ENCODE measurements at regions not wholly inside any gene's neighbourhood (a gene's known extent, or its start where the extent isn't known, plus 50 kb on each side); places are given as distances from the start of the nearest gene placed in this dataset.

DNA sequence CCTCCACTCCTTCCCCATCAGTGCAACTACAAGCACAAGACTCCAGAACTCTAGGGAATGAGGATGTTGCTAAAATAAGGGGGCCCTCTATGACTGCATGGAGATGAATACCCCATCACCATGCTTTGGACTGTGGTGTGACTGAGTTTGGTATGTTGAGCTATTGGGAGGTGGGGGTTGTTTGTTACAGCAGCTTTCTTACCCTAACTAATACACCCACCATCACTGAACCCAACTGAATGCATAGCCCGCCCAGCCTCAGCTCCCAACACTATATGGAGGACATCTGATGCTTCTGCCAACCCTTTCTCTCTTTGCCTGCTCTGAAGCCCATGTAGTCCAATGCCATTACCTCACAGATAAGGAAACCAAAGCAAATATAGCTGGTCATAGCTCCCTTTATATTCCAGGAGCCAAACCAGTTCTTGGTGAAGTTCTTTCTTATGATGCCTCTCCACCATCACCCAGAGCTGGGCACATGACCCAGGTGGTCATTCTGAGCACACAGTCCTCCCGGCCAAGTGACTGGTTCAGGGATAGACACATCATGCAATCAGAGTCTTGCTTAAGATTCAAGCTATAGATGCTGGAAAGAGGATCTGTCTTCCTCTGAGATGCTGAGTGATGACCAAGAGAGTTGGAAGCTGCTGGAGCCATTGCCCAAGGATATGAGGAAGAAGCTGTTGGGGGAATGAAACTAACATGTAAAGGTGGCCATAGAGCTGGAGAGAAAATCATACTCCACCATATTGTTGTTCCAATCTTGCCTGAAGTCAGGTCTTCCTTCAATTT, 155.6 kb upstream of the HAAO start:
- no peak for DNase-seq

DNA sequence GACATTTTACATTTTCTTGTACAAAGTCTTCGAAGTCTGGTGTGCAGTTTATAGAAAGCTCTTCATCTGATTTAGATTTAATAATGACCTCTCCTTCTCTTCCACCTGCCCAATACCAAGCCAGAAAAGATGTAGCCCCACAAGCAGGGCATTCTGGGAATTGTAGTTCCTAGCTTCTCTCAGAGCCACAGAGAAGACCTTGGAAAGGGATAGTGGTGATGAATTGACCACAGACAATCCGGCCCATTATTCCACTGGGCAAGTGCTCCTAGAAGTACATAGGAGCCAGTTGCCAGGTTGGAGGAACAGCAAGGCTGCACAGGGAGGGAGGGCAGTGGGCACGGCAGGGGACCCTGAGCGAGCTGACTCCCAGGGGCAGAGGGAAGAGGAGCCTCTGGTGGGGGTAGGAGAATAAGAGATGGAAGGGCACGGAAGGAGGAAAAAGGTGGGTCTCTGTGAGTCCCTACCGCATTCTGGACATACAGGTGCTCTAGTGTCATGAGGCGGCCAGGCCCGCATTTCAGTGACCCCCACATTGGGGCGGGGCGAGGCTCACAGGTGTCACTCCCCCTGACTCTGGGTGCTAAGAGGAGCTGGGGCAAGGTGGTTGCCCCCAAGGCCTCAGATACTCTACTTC, 152.5 kb upstream of the HAAO start:
- DNase-seq, result no peak

DNA sequence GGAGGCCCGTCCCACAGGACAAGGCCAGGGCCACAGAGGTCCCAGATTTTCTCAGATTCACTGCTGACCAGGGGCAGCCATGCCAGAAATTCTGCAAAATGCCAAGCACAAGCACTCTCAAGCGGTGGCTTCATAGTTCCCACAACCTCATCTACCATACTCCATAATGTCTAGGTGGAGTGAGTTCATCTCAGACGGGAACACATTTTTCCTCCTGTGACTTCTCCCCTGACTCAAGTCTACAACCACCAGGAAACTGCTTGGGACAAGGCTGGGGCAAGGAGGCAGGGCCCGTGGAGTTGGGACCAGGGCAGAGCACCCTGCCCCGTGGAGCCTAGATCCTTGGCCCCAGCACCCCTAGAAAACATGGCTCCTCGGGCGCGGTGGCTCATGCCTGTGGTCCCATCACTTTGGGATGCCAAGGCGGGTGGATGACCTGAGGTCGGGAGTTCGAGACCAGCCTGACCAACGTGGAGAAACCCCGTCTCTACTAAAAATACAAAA, 150.7 kb upstream of the HAAO start:
- no peak for DNase-seq

DNA sequence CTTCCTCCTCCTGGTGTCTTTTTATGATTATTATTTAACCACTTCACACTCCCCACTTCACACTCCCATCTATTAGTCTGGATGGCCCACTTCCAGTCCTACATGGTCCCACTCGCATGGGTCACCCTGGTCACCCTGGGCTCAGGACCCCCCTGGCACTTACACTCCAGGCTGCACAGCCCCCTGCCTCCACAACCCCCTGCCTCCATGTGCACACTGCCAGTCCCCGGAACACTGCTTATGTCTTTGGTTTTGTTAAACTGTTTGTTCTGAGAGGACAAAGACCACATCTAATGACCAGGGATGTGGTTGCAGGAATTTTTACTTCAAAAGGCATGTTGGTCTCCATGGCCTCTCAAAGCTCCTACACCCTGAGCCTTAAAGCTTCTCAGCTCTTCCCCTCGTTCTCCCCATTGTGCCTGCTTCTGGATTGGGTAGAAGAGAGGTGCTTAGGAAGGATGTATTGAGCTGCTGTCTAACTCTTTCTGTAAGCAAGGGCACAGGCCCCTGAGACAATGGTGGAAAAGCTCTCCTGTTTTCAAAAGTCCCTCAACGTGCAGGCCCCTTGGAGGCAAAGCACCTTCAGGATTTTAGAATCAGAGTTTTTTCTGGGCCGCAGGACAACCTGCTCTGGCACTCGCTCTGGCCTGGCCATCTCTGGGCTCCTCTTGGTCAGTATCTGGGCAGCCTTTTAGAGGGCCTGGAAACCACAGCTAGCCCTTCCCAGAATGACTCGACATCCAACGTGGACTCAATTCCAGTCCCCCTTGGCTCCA, 150.0 kb upstream of the HAAO start:
- DNase-seq, result no peak

DNA sequence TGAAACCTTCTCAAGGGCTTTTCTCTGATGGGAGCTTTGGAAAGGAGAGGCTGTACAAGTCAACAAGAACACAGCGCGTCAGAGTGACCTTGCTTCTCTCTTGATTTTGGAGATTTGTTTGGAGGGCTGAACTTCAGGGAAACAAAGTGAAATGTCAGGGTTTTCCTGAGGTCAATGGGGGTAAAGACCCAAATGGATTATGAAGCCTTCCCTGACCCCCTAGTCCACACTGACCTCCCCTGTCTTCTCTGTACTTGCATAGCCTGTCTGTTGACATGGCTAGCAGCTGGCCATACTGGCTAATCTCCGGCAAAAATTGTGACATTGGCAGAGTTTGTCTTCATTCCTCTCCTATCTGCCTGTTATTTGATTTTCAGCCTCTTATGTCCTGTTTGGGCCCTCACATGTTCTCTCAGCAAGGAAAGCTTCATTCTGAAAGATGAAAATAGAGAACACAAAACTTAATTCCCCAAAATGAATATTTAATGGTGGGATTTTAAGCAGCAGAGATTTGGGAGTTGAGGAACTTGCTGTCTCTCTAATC, 149.3 kb upstream of the HAAO start:
- no peak for DNase-seq

DNA sequence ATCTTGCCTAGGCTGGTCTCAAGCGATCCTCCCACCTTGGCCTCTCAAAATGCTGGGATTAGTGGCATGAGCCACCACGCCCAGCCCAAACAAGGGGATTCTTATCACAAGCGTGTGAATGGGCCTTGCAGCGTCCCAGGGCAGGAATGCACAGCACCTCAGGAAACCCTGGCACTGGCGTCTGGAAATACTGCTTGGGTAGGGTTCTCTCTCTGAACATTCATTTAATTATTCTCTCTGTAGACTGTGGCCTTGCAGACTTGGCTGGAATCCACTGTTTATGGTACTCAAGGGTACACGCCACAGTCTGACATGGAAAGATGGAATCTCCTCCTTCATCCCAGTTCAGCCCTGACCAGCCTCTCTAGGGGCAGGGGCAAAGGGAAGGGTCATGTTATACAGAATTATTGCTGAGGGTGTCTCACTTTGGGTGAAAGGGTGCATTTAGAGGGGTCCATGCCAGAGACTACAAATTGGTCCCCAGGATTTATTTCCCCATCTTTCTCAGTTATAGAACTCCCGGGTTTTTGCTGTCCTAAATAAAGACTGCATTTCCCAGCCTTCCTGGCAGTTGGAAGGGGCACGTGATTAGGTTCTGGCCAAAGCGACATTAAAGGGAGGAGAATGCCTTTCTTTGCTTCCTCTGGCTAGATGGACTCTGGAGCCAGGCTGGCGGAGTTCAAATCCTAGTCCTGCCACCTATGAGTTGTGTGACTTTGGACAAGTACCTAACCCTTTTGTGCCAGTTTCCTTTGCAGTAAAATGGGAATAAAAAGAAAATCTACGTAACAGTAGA, 147.2 kb upstream of the HAAO start:
- no peak for DNase-seq

DNA sequence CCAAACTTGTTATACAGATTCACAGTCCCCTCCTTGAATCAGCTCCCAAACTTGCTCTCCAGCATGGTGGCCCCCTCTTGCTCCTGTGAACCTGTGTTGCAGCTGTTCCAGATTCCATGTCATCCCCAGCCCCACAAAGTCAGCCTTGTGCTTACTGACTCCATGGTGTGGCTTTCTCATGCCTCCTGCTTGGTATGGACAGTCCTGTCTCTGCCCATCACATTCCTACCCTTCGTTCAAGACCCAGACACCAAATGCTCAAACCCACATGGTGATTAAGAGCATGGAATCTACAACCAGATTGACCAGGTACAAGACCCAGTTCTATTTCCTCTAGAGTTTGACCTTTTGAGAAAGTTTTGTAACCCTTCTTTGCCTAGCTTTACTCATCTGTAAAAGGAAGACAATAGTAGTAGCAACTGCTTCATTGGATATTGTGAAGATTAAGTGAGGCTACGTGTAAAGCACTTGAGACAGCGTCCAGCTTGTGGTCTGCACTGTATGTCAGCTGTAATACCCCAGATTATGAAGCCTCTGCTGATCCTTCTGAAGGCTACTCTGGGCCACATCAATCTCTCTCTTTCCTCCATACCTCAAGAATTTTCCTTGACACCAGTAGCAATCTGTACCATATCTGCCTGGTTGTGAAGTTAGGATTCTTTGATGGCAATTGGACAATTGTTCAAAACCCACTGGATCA, 146.4 kb upstream of the HAAO start:
- no peak for DNase-seq

DNA sequence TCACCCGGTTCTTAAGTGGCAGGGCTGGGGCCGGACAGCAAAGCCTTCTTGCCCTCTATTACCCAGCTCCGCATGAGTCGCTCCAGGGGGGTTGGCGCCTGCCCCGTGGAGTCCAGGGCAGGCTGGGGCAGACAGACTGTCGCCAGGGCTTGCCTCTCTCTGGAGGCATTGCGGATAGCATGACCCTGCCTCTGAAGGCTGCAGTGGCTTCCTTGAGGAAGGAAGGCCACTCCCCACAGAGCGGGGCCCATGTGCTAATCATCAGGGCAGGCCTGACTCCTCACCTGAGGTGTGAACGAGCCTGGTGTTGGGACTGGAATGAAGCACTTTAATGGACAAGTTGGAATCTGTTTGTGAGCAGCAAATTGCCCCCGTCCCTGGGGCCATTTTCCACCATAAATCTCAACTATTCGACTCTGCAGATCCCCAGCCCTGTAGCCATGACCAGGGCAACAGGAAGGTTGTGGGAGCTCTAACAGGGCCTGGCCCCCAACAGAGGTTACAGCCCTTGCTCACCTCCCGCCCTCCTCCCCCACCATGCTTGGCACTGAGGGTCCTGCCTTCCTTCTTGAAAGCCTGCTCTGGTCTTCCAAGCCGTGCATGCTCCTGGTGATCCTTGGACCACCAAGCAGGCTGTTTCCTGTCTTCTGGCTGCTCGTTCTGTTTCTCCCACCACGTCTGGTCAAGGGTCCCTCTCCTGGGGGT, 144.9 kb upstream of the HAAO start:
- DNase-seq, result no peak

DNA sequence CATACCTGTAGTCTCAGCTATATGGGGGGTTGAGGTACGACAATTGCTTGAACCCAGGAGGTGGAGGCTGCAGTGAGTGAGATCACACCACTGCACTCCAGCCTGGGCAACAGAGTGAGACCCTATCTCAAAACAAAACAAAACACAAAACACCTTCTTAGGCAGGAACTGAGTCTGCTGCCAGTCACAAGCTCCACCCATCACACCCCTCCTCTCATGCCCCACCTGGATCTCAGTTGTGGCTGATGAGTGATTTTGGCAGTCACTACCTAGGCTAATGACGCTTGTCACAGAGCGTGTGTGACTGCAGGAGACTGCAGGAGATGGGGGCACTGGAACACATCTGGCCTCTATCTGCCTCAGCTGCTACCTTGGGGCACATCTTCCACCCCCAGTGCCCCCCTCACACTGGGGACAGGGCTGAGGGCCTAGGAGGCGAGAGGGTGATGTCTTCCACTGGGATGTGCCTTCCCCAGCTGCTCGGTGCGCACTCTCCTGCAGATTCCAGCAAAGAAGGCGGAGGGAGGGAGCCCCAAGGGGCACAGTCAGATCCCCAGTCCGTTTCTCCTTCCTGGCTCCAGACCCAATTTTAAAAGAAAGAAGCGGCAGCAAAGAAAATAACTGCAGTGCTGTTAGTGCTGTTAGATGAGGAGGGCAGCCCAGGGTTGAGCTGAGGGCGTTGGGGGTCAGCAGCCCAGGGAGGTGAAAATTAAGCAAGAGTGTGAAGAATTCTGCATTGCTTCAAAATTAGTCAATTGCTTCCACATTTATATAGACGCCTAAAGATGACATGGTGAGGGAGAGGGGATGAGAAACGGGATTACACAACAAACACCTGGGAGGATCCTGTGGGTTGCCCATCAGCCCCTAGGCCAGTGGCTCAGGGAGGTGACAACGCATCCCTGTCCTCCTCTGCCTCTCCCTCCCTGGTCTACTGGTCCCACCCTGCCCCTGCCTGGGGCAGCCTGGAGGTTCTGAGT, 143.6 kb upstream of the HAAO start:
- DNase-seq, result peak; percentile 30

DNA sequence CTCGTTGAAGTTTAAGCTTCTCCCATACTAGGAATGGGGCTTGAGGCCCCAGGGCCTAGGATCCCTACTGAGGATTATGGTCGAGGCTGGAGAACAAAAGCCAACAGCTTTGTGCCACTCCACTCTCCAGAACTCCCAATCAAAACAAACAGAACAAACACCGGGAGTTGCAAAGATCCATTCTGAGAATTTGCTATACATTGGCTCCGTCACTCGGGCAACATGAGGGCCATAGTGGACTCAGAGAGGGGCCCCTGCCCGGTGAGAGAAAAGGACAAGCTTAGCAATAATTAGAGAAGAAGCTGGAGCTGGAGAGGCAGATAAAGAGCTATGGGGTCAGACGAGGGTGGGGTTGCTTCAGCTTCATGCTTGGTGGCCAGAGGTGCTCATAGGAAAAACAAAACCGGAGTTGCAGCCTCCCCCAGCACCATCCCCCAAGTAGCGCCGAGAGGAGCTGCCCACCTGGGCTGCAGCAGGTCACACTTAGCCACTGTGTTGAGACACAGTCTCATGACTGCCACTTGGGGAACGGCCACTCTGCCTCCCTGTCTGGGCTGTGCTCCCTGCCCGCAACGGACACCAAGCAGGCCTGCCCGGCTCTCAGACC, 142.3 kb upstream of the HAAO start:
- no peak for DNase-seq

DNA sequence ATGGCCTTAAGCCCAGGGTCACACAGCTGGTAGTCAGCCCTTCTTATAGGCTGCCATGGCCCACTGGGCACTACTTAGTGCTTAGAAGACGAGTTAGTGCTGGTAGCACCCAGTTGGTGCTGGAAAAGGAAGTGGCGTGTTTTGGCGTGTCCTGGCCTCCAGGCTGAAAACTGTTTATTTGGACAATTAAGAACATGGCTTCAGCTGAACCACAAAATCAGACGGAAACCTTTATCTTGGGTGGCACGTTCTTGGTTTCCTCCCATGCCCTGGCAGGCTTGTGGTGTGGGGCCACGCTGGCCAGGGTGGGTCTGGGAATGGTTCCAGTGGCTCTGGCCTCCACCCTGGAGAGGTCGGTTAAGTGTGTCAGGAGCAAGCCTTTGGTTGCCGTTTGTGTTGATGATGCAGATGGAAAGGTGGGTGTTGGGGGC, 141.5 kb upstream of the HAAO start:
- no peak for DNase-seq

DNA sequence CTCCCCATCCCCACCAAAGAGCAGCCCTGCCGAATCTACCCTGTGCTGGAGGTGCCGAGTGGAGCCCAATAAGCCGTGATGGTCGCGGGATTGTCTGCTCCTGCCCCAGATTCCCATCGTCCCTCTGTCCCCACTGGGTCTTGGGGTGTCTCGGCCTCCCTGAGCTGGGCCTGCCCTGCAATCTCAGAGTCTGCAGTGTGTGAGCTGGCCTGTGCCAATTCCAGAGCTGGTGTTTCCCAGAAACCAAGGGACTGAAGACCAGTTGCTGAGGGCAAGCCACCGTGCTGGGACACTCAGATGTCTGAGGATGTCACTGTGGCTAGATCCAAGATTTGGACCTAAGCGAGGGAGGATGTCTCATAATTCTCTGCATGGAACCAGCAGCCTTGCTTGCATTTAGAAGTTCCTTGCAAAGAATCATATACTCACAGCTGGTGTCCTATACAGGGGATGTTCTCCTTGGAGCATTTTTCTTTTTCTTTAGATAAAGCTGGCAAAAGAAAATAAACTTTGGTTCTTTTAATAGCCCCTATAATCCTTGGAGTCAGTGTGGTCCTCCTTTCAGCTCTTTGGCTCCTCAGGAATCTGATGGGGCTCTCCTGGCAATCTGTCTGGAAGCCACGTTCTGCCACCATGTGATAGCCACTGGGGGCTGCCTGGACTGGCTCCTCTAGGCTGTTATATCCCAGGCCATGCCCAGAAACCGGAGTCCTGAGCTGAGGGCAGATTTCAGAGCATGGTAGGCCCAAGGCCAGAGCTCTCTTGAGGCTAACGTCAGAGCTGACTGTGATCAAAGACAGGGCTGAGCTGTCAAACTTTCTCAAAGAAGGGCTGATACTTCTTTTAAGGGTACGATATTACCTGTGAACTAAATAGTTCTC, 140.1 kb upstream of the HAAO start:
- DNase-seq, result no peak

DNA sequence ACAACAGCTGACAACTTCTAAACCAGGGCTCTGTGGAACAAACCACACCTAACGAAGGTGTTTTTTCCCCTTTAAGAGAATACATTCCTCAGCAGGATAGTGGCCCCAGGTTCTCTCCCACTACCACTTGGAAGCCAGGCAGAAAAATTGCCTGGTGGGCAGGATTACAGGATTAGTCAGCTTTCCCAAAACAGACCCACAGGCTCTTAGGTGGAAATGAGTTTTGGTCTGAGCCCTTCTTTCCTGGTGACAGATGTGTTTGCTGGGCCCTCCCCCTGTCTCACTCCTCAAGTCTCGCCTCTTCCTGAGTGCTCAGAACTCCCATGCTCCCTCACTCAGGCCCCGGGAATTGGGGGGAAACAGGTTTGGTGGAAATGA, 139.4 kb upstream of the HAAO start:
- DNase-seq, result no peak

DNA sequence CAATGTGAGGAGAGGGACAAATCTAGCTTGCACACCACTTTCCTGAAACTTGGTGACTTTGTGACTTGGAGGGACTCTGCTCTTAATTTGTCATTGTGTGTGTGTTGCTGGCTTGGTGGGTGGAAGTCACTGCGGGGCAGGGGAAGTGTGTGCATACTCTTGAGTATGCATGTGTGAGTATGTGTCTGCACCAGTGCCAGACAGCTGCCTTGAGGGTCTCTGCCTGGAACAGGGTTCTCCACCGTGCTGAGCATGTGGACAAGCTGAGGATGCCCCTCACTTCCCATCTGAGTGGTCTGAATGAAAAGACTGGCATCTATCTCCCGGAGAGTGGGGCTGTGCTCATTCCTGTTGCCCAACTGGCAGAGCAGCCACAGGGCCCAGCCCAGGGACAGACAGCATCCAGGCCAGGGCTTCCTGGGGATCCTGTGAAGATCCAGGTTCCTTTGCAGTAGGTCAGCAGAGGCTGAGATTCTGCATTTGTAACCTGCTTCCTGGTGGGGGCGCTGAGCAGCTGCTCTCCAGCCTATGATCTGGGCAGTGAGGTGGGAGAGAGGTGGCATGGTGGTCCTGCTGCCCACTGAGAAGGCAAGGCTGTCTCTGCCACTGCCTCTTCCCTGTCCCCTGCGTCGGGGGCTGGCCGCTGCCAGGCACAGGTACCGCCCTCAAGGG, 138.9 kb upstream of the HAAO start:
- DNase-seq, result no peak

DNA sequence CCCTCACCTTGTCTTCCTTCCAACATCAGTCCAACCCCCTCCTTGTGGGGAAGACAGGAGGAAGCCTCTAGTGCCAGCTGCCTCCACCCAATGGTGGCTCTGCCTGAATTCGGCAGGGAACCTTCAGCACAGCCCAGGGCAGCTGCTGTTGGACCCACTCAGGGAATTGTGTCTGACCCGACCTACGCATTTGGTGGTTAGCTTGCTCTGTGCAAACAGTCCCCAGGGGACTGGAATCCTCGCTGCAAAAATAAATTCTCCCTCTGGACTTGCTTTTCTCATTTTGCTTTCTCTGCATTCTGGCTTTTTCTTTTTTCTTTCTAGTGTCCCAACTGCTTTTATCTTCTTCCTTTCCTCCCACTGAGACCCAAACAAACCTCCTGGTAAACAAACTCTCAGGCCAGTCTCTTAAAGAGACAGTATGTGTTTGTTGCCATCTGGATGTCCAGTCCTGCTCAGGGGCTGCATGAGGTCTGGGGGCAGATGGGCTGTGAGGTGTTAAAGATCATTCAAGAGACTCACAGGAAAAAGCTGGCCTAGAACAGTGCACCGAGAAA, 137.7 kb upstream of the HAAO start:
- DNase-seq, result no peak

DNA sequence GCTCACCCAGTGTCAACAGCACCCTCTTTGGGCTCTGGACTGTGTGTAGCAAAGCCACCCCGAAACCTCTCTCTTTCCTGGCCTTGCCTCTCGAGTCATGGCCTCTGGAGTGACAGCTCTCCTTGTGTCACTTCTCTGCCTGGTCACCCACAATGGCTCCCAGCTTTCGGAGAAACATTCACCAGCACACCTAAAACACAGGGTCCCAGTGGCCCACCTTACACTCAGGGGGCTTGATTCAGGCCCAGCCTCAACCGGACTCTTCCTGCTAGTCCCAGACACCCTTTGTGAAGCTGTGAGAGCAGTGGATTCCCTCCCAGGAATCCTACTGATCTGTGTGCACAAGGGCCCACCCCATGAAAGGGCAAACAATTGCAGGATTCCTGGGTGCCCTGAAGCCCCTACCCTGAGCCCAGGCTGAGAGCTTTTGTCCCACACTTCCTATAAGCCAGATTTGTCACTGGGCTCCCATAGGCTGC, 137.2 kb upstream of the HAAO start:
- no peak for DNase-seq

All from activated CD4-positive, alpha-beta T cell treated with anti-CD3 and anti-CD28 coated beads, Interleukin-10, Interleukin-2, amounts not matched to agents 100 ng/mL and 50 ng/mL, durations not matched to agents 16 hours and 8 hours (primary cell).